Osteocyte (in vitro differentiated cells): ENCODE measurements at regions not wholly inside any gene's neighbourhood (a gene's known extent, or its start where the extent isn't known, plus 50 kb on each side); places are given as distances from the start of the nearest gene placed in this dataset.
"Not testable (repeated sequence)": the region's sequence is repeated elsewhere in the genome, so short reads cannot be mapped to it uniquely, and the experiment has no call there.

ENCODE experiments used
- DNase-seq: peaks from one replicate; pipeline ENCODE4 v3.0.0; 2021; ENCODE audit warnings: mixed read lengths; ENCODE audit not compliant: unreplicated experiment; ENCODE audit errors: extremely low spot score
- H3K27ac Mint-ChIP-seq: one replicate; pipeline ENCODE4 v1.8.0; 2021; ENCODE audit warnings: mild to moderate bottlenecking, mixed read lengths; ENCODE audit not compliant: unreplicated experiment
- H3K27me3 Mint-ChIP-seq: one replicate; pipeline ENCODE4 v1.8.0; 2021; ENCODE audit warnings: mixed read lengths; ENCODE audit not compliant: unreplicated experiment
- H3K36me3 Mint-ChIP-seq: one replicate; pipeline ENCODE4 v1.8.0; 2021; ENCODE audit warnings: mixed read lengths; ENCODE audit not compliant: unreplicated experiment
- H3K4me1 Mint-ChIP-seq: one replicate; pipeline ENCODE4 v1.8.0; 2021; ENCODE audit warnings: mixed read lengths; ENCODE audit not compliant: unreplicated experiment
- H3K4me3 Mint-ChIP-seq: one replicate; pipeline ENCODE4 v1.8.0; 2021; ENCODE audit warnings: mild to moderate bottlenecking, moderate library complexity, mixed read lengths; ENCODE audit not compliant: unreplicated experiment
- H3K9me3 Mint-ChIP-seq: one replicate; pipeline ENCODE4 v1.8.0; 2021; ENCODE audit warnings: mixed read lengths; ENCODE audit not compliant: unreplicated experiment
- TF ChIP-seq, protein P1 (sequence below): fragments of 200-600 bp; sonication (generic); IDR thresholded peaks from 2 replicates; pipeline ENCODE4 v1.5.0; 2021; ENCODE audit warnings: antibody characterized with exemption, mild to moderate bottlenecking, moderate library complexity

DNA sequence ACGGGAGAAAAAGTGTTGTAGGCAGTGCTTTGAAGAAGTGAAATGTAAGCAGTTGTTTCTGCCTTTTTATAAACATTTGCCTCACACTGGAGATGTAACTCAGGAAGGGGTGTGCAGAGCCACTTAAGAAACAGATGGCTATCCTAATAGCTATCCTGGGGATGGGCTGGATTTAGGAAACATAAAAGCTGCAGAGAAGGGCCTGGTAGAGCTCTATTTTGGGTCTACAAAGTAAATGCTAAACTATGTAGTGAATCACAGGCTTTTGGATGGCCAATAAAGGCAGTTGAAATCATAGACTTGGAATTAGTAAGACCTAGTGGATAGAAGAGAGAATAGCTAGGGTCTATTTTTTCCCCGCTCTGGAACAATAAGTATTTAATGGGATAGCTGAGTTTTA is 79.9 kb upstream of the AGR3 start:
- H3K9me3 Mint-ChIP-seq = peaks cover 6% of the 10 kb centered on the region
- H3K4me1 Mint-ChIP-seq = peaks cover 16% of the 10 kb centered on the region
- no peaks in the 10 kb centered on the region for H3K27me3 Mint-ChIP-seq
- no peak overlapping the region for H3K4me3 Mint-ChIP-seq
- no peak for DNase-seq
- TF ChIP-seq, protein P1, sequence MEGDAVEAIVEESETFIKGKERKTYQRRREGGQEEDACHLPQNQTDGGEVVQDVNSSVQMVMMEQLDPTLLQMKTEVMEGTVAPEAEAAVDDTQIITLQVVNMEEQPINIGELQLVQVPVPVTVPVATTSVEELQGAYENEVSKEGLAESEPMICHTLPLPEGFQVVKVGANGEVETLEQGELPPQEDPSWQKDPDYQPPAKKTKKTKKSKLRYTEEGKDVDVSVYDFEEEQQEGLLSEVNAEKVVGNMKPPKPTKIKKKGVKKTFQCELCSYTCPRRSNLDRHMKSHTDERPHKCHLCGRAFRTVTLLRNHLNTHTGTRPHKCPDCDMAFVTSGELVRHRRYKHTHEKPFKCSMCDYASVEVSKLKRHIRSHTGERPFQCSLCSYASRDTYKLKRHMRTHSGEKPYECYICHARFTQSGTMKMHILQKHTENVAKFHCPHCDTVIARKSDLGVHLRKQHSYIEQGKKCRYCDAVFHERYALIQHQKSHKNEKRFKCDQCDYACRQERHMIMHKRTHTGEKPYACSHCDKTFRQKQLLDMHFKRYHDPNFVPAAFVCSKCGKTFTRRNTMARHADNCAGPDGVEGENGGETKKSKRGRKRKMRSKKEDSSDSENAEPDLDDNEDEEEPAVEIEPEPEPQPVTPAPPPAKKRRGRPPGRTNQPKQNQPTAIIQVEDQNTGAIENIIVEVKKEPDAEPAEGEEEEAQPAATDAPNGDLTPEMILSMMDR = no peak
- H3K36me3 Mint-ChIP-seq = peaks cover 6% of the 10 kb centered on the region
- H3K27ac Mint-ChIP-seq = peak overlapping the region; percentile 44

DNA sequence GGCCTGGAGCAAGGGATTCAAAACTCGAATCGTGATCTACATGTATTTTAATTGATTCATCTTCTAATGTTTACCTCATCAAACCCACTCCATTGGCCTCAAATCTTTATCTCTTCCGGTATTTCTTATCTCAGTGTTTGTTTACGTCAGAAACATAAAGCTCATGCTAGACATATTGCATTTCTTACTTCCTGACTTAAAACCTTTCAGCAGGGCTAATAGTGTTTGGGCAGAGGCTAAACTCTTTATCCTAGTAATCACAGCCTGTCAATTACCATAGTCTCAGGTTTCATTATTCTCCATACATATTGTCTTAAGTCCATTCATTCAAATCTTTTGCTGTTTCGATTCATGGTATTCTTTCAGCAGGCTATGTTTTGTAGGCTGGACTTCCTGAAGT is 81.3 kb upstream of the AGR3 start:
- no peak for DNase-seq
- peaks cover 6% of the 10 kb centered on the region for H3K9me3 Mint-ChIP-seq
- TF ChIP-seq, protein P1 = no peak

DNA sequence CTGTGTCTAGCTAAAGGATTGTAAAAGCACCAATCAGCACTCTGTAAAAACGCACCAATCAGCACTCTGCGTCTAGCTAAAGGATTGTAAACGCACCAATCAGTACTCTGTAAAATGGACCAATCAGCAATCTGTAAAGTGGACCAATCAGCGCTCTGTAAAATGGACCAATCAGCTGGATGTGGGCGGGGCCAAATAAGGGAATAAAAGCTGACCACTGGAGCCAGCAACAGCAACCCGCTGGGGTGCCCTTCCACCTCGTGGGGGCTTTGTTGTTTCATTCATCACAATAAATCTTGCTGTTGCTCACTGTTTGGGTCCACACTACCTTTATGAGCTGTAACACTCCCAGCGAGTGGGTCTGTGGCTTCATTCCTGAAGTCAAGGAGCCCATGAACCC is 83.9 kb upstream of the AGR3 start:
- Mint-ChIP-seq H3K4me1 (peaks cover 42% of the 10 kb centered on the region), H3K27ac (peak overlapping the region; percentile 83)
- H3K4me3 Mint-ChIP-seq, H3K36me3 Mint-ChIP-seq, H3K27me3 Mint-ChIP-seq, H3K9me3 Mint-ChIP-seq, DNase-seq: not testable (repeated sequence)

More for the DNA sequence above, 81.3 kb upstream of the AGR3 start:
- Mint-ChIP-seq H3K4me1 (peaks cover 30% of the 10 kb centered on the region), H3K4me3 (no peak overlapping the region), H3K27ac (no peak overlapping the region), H3K36me3 (peaks cover 6% of the 10 kb centered on the region), H3K27me3 (no peaks in the 10 kb centered on the region)

DNA sequence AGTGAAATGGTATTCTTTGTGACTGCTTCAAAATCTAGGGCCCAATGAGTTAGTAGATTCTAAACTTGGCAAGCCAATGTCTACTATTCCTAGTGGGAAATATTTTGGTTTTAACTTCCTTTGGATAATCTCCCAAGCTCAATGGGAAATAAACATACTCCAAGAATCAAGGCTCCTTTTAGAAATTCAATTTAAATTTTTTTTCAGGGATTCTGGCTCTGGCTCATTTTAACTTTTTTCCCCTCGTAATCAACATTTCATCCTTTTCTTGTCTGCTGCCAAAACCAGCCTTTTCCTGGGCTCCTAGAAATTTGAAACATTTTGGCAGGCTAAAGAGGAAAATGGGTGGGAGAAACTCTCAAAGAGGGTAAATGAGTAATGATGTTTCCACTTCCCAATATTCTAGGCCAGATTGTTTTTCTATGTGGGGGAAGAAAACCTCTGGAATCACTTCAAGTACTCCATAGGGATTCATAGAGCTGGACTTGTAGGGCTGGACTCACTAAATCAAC is 85.6 kb upstream of the AGR3 start:
- Mint-ChIP-seq H3K4me3 (no peak overlapping the region), H3K4me1 (peaks cover 45% of the 10 kb centered on the region), H3K27ac (peak overlapping the region; percentile 83), H3K27me3 (no peaks in the 10 kb centered on the region), H3K9me3 (no peaks in the 10 kb centered on the region), H3K36me3 (no peaks in the 10 kb centered on the region)
- TF ChIP-seq, protein P1 = no peak
- no peak for DNase-seq

DNA sequence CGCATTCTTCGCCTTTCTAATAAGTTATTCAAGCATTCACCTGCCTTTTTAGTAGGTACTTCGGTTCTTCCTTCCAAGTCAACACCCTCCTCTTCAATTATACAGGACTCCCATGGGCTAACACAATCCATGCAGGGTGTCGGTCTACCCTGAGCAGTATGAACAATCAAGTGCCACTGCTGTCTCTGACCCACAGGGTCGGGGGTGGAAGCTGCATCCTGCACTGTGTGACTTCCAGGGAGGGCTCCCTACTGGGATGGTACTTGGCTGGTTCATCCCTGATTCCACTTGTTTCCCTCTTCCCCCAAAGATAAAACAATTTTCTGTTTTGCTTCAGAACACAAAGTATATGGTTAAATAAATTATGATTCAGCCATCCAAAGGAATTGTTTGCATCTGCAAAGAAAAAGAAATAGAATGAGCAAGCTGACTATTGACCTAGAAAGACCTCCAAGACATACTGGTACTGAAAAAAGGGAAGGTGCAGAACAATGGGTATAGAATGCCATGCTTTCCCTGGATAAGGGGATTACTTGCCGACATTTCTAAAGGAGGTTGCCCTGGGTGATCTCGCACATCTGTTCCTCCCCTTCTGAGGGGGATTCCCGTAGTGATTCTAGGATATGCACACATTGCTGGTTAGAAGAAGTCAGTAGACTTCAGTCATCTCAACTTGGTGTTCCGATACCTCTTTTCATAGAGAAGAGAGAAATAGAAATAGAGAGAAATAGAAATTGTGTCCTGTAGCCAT is 89.1 kb upstream of the AGR3 start:
- no peaks in the 10 kb centered on the region for H3K27me3 Mint-ChIP-seq
- H3K27ac Mint-ChIP-seq = peak overlapping the region; percentile 55
- no peak for DNase-seq
- no peak overlapping the region for H3K4me3 Mint-ChIP-seq
- H3K36me3 Mint-ChIP-seq = no peaks in the 10 kb centered on the region
- TF ChIP-seq, protein P1 = no peak
- no peaks in the 10 kb centered on the region for H3K9me3 Mint-ChIP-seq
- H3K4me1 Mint-ChIP-seq = peaks cover 45% of the 10 kb centered on the region
